ENCODE measurements at regions not wholly inside any gene's neighbourhood (a gene's known extent, or its start where the extent isn't known, plus 50 kb on each side); places are given as distances from the start of the nearest gene placed in this dataset.

- no peaks in the 10 kb centered on the region for H3K9me3 ChIP-seq (ENCODE audit: insufficient read depth, low read length, severe bottlenecking)
- H3K79me2 ChIP-seq (ENCODE audit: insufficient read depth, low read length): no peaks in the 10 kb centered on the region
- H2AFZ ChIP-seq (ENCODE audit: low read depth, low read length): no peak overlapping the region
- H3K4me1 ChIP-seq (ENCODE audit: insufficient read depth, low read length): no peaks in the 10 kb centered on the region
- H3K4me2 ChIP-seq (ENCODE audit: insufficient read depth, low read length): no peak overlapping the region
- no peaks in the 10 kb centered on the region for H3K27me3 ChIP-seq (ENCODE audit: insufficient read depth, low read length, poor library complexity)
- no peaks in the 10 kb centered on the region for H4K20me1 ChIP-seq (ENCODE audit: insufficient read depth, low read length)
- DNase-seq: no peak
- ATAC-seq (ENCODE audit: insufficient read depth, low read depth): no peak
- no peak for TF ChIP-seq EZH2 (IDR thresholded peaks at IDR 0.05; ENCODE audit: borderline replicate concordance, low read depth, low read length, severe bottlenecking)
- no peak for TF ChIP-seq CTCF (IDR thresholded peaks at IDR 0.05; ENCODE audit: borderline replicate concordance, extremely low read depth, low read length, poor library complexity, severe bottlenecking)
- no peak overlapping the region for H3K4me3 ChIP-seq (ENCODE audit: low read depth in 1 of 2, low read length in 2 of 2)
- no peak overlapping the region for H3K9ac ChIP-seq (ENCODE audit: low read depth, low read length)
- H3K27ac ChIP-seq (ENCODE audit: low read length): no peak overlapping the region
- no peaks in the 10 kb centered on the region for H3K36me3 ChIP-seq (ENCODE audit: insufficient read depth, low read length)
These were observed 397.2 kb upstream of the CDH2 start for GRCh38 chr18:28574175-28574574.

GRCh38 chr18:28571929-28572328 is 395.0 kb upstream of the CDH2 start:
- no peak for ATAC-seq (ENCODE audit: insufficient read depth, low read depth)
- Histone ChIP-seq H3K36me3 (ENCODE audit: insufficient read depth, low read length) (no peaks in the 10 kb centered on the region), H3K4me1 (ENCODE audit: insufficient read depth, low read length) (no peaks in the 10 kb centered on the region), H3K27me3 (ENCODE audit: insufficient read depth, low read length, poor library complexity) (no peaks in the 10 kb centered on the region), H3K79me2 (ENCODE audit: insufficient read depth, low read length) (no peaks in the 10 kb centered on the region), H3K4me3 (ENCODE audit: low read depth in 1 of 2, low read length in 2 of 2) (no peak overlapping the region), H3K9ac (ENCODE audit: low read depth, low read length) (no peak overlapping the region), H3K27ac (ENCODE audit: low read length) (no peak overlapping the region), H4K20me1 (ENCODE audit: insufficient read depth, low read length) (no peaks in the 10 kb centered on the region), H3K9me3 (ENCODE audit: insufficient read depth, low read length, severe bottlenecking) (no peaks in the 10 kb centered on the region), H2AFZ (ENCODE audit: low read depth, low read length) (no peak overlapping the region), H3K4me2 (ENCODE audit: insufficient read depth, low read length) (no peak overlapping the region)
- no peak for DNase-seq
- TF ChIP-seq EZH2 (IDR thresholded peaks at IDR 0.05; ENCODE audit: borderline replicate concordance, low read depth, low read length, severe bottlenecking) (no peak), CTCF (IDR thresholded peaks at IDR 0.05; ENCODE audit: borderline replicate concordance, extremely low read depth, low read length, poor library complexity, severe bottlenecking) (no peak)

GRCh38 chr18:28560331-28560730 is 383.4 kb upstream of the CDH2 start:
- Histone ChIP-seq H3K9ac (ENCODE audit: low read depth, low read length) (no peak overlapping the region), H3K27ac (ENCODE audit: low read length) (0 out of 2 replicates have a peak overlapping the region, but pooled peaks have one; percentile 33), H3K36me3 (ENCODE audit: insufficient read depth, low read length) (no peaks in the 10 kb centered on the region), H3K27me3 (ENCODE audit: insufficient read depth, low read length, poor library complexity) (no peaks in the 10 kb centered on the region), H2AFZ (ENCODE audit: low read depth, low read length) (peak overlapping the region; percentile 56; the same call in 1 of the 2 replicates), H3K9me3 (ENCODE audit: insufficient read depth, low read length, severe bottlenecking) (peaks cover 11% of the 10 kb centered on the region), H3K4me2 (ENCODE audit: insufficient read depth, low read length) (no peak overlapping the region), H3K4me1 (ENCODE audit: insufficient read depth, low read length) (peaks cover 11% of the 10 kb centered on the region), H3K79me2 (ENCODE audit: insufficient read depth, low read length) (no peaks in the 10 kb centered on the region), H4K20me1 (ENCODE audit: insufficient read depth, low read length) (no peaks in the 10 kb centered on the region), H3K4me3 (ENCODE audit: low read depth in 1 of 2, low read length in 2 of 2) (no peak overlapping the region)
- no peak for TF ChIP-seq EZH2 (IDR thresholded peaks at IDR 0.05; ENCODE audit: borderline replicate concordance, low read depth, low read length, severe bottlenecking)
- no peak for TF ChIP-seq CTCF (IDR thresholded peaks at IDR 0.05; ENCODE audit: borderline replicate concordance, extremely low read depth, low read length, poor library complexity, severe bottlenecking)
- ATAC-seq (ENCODE audit: insufficient read depth, low read depth): peak; percentile 49
- DNase-seq: no peak

- DNase-seq (no peak), ATAC-seq (ENCODE audit: insufficient read depth, low read depth) (no peak)
- H3K4me2 ChIP-seq (ENCODE audit: insufficient read depth, low read length): no peak overlapping the region
- H3K27ac ChIP-seq (ENCODE audit: low read length): no peak overlapping the region
- no peak for TF ChIP-seq EZH2 (IDR thresholded peaks at IDR 0.05; ENCODE audit: borderline replicate concordance, low read depth, low read length, severe bottlenecking)
- TF ChIP-seq CTCF (IDR thresholded peaks at IDR 0.05; ENCODE audit: borderline replicate concordance, extremely low read depth, low read length, poor library complexity, severe bottlenecking): no peak
- H4K20me1 ChIP-seq (ENCODE audit: insufficient read depth, low read length): no peaks in the 10 kb centered on the region
- H3K9ac ChIP-seq (ENCODE audit: low read depth, low read length): no peak overlapping the region
- peaks cover 11% of the 10 kb centered on the region for H3K9me3 ChIP-seq (ENCODE audit: insufficient read depth, low read length, severe bottlenecking)
- no peaks in the 10 kb centered on the region for H3K27me3 ChIP-seq (ENCODE audit: insufficient read depth, low read length, poor library complexity)
- H3K36me3 ChIP-seq (ENCODE audit: insufficient read depth, low read length): no peaks in the 10 kb centered on the region
- H2AFZ ChIP-seq (ENCODE audit: low read depth, low read length): 0 out of 2 replicates have a peak overlapping the region, but pooled peaks have one; percentile 5
- no peaks in the 10 kb centered on the region for H3K79me2 ChIP-seq (ENCODE audit: insufficient read depth, low read length)
- H3K4me3 ChIP-seq (ENCODE audit: low read depth in 1 of 2, low read length in 2 of 2): no peak overlapping the region
- peaks cover 11% of the 10 kb centered on the region for H3K4me1 ChIP-seq (ENCODE audit: insufficient read depth, low read length)
These were observed 382.6 kb upstream of the CDH2 start for GRCh38 chr18:28559511-28559910.
